ENCODE measurements at regions not wholly inside any gene's neighbourhood (a gene's known extent, or its start where the extent isn't known, plus 50 kb on each side); places are given as distances from the start of the nearest gene placed in this dataset.

DNA sequence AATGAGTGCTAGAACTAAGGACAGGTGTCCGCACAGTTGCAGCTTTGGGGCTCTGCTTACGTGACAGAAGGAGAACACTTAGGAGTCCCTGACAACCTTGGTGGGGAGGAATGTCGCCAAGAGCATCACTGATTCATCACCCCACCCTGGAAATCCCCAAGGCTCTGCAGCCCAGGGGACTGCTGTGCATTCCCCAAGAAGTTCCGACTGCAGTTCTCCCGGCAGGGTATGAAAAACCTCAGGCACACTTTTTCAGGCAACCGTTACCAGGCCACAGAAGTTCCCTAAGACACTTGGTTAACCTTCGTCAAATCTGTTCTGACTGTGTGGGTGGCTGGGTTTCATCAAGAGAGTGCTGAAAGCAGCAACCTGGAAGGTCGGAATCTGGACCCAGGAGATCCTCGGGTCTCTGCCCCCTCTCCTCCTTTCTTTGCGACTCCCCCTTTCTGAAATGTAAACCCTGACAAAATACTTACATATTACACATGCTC, 192.1 kb upstream of the CXCR4 start:
- Histone ChIP-seq H3K27ac (ENCODE audit: extremely low read depth, low read depth, low read length) (no peak overlapping the region), H3K36me3 (ENCODE audit: control insufficient read depth in 2 of 2, insufficient read depth in 1 of 2, low read length in 2 of 2) (no peaks in the 10 kb centered on the region), H3K4me3 (ENCODE audit: low read depth, low read length) (no peak overlapping the region), H3K9me3 (ENCODE audit: control insufficient read depth, insufficient read depth, low read depth, low read length) (no peaks in the 10 kb centered on the region), H3K4me1 (ENCODE audit: control insufficient read depth, insufficient read depth, low read length) (no peaks in the 10 kb centered on the region)
- ChIA-PET POLR2A (no interaction called here), CTCF (no interaction called here)
- TF ChIP-seq ZNF626 (tag by site-specific recombination; IDR thresholded peaks at IDR 0.05) (no peak), ZNF521 (tag by site-specific recombination; IDR thresholded peaks at IDR 0.05) (no peak), ZNF324 (tag by site-specific recombination; IDR thresholded peaks at IDR 0.05) (no peak), ZNF423 (tag by site-specific recombination; IDR thresholded peaks at IDR 0.05) (no peak), ZBTB17 (tag by site-specific recombination; IDR thresholded peaks at IDR 0.05) (no peak), ZNF350 (tag by site-specific recombination; IDR thresholded peaks at IDR 0.05) (no peak), ZBTB1 (tag by site-specific recombination; IDR thresholded peaks at IDR 0.05) (no peak), BCL11A (tag by site-specific recombination; IDR thresholded peaks at IDR 0.05; ENCODE audit: low read depth) (no peak), ZNF501 (tag by site-specific recombination; IDR thresholded peaks at IDR 0.05) (no peak), SCRT1 (tag by site-specific recombination; IDR thresholded peaks at IDR 0.05; ENCODE audit: borderline replicate concordance) (no peak), ZNF530 (tag by site-specific recombination; IDR thresholded peaks at IDR 0.05; ENCODE audit: low read depth) (no peak), ZNF335 (tag by site-specific recombination; conservative IDR thresholded peaks at IDR 0.05) (no peak), SALL2 (tag by site-specific recombination; IDR thresholded peaks at IDR 0.05; ENCODE audit: borderline replicate concordance) (no peak), ATF2 (tag by site-specific recombination; IDR thresholded peaks at IDR 0.05; ENCODE audit: low read depth) (no peak), ZNF777 (tag by site-specific recombination; IDR thresholded peaks at IDR 0.05; ENCODE audit: borderline replicate concordance) (no peak), ZNF202 (tag by site-specific recombination; IDR thresholded peaks at IDR 0.05; ENCODE audit: borderline replicate concordance) (no peak), ZNF544 (tag by site-specific recombination; IDR thresholded peaks at IDR 0.05) (no peak), ZNF610 (tag by site-specific recombination; IDR thresholded peaks at IDR 0.05; ENCODE audit: borderline replicate concordance) (no peak), ZNF174 (tag by site-specific recombination; IDR thresholded peaks at IDR 0.05) (no peak)
- TF ChIP-seq, protein P1, sequence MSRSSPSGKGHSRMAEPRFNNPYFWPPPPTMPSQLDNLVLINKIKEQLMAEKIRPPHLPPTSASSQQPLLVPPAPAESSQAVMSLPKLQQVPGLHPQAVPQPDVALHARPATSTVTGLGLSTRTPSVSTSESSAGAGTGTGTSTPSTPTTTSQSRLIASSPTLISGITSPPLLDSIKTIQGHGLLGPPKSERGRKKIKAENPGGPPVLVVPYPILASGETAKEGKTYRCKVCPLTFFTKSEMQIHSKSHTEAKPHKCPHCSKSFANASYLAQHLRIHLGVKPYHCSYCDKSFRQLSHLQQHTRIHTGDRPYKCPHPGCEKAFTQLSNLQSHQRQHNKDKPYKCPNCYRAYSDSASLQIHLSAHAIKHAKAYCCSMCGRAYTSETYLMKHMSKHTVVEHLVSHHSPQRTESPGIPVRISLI (tag by site-specific recombination; IDR thresholded peaks at IDR 0.05), result no peak

GRCh38 chr2:136308611-136309010, 190.7 kb upstream of the CXCR4 start:
- no peaks in the 10 kb centered on the region for H3K9me3 ChIP-seq (ENCODE audit: control insufficient read depth, insufficient read depth, low read depth, low read length)
- no peaks in the 10 kb centered on the region for H3K4me1 ChIP-seq (ENCODE audit: control insufficient read depth, insufficient read depth, low read length)
- no peak overlapping the region for H3K4me3 ChIP-seq (ENCODE audit: low read depth, low read length)
- no peaks in the 10 kb centered on the region for H3K36me3 ChIP-seq (ENCODE audit: control insufficient read depth in 2 of 2, insufficient read depth in 1 of 2, low read length in 2 of 2)
- no peak for TF ChIP-seq ZNF302 (tag by site-specific recombination; IDR thresholded peaks at IDR 0.05; ENCODE audit: low read depth)
- peak; percentile 22; the same call in 1 of the 2 replicates for TF ChIP-seq GLIS1 (tag by site-specific recombination; IDR thresholded peaks at IDR 0.05)
- no peak for TF ChIP-seq ZNF184 (tag by site-specific recombination; IDR thresholded peaks at IDR 0.05)
- no peak for TF ChIP-seq ZNF335 (tag by site-specific recombination; conservative IDR thresholded peaks at IDR 0.05)
- TF ChIP-seq ZSCAN30 (tag by site-specific recombination; IDR thresholded peaks at IDR 0.05), result no peak
- ChIA-PET CTCF (interaction anchor here (0.7 kb wide), 1 partner anchor 389 kb away, joined by 3 read pairs; no protein-coding TSS in a partner anchor), POLR2A (no interaction called here)
- no peak overlapping the region for H3K27ac ChIP-seq (ENCODE audit: extremely low read depth, low read depth, low read length)
